ENCODE measurements at regions not wholly inside any gene's neighbourhood (a gene's known extent, or its start where the extent isn't known, plus 50 kb on each side); places are given as distances from the start of the nearest gene placed in this dataset.

- no peaks in the 10 kb centered on the region for H3K36me3 Mint-ChIP-seq (ENCODE audit: insufficient read depth, unreplicated experiment)
- BruUV-seq (replicated peaks), result no TSS peak
- DNase-seq (ENCODE audit: unreplicated experiment), result no peak
- H3K4me3 Mint-ChIP-seq (ENCODE audit: unreplicated experiment), result no peak overlapping the region
- no peaks in the 10 kb centered on the region for H3K4me1 Mint-ChIP-seq (ENCODE audit: insufficient read depth, unreplicated experiment)
- intact Hi-C loops (cut with micrococcal nuclease), result no loop called here
- no peak overlapping the region for H3K27ac Mint-ChIP-seq (ENCODE audit: low read depth, unreplicated experiment)
- CTCF ChIA-PET, result no interaction called here
- TF ChIP-seq CTCF (IDR thresholded peaks at IDR 0.05; ENCODE audit: unreplicated experiment), result no peak
- no peaks in the 10 kb centered on the region for H3K27me3 Mint-ChIP-seq (ENCODE audit: insufficient read depth, unreplicated experiment)
- POLR2A ChIA-PET, result no interaction called here
- H3K9me3 Mint-ChIP-seq (ENCODE audit: unreplicated experiment), result no peaks in the 10 kb centered on the region
Observed at GRCh38 chr7:46834921-46835320, 747.0 kb downstream of the TNS3 start.

GRCh38 chr7:46833197-46833596, 748.7 kb downstream of the TNS3 start:
- CTCF ChIA-PET, result no interaction called here
- intact Hi-C loops (cut with micrococcal nuclease), result no loop called here
- POLR2A ChIA-PET, result no interaction called here
- no peaks in the 10 kb centered on the region for H3K9me3 Mint-ChIP-seq (ENCODE audit: unreplicated experiment)
- no peak for DNase-seq (ENCODE audit: unreplicated experiment)
- no peak for TF ChIP-seq CTCF (IDR thresholded peaks at IDR 0.05; ENCODE audit: unreplicated experiment)
- no peak overlapping the region for H3K27ac Mint-ChIP-seq (ENCODE audit: low read depth, unreplicated experiment)
- no peak overlapping the region for H3K4me3 Mint-ChIP-seq (ENCODE audit: unreplicated experiment)
- H3K36me3 Mint-ChIP-seq (ENCODE audit: insufficient read depth, unreplicated experiment), result no peaks in the 10 kb centered on the region
- H3K27me3 Mint-ChIP-seq (ENCODE audit: insufficient read depth, unreplicated experiment), result no peaks in the 10 kb centered on the region
- no peaks in the 10 kb centered on the region for H3K4me1 Mint-ChIP-seq (ENCODE audit: insufficient read depth, unreplicated experiment)
- no TSS peak for BruUV-seq (replicated peaks)

- ChIA-PET POLR2A (no interaction called here), CTCF (no interaction called here)
- Mint-ChIP-seq H3K36me3 (ENCODE audit: insufficient read depth, unreplicated experiment) (no peaks in the 10 kb centered on the region), H3K4me1 (ENCODE audit: insufficient read depth, unreplicated experiment) (no peaks in the 10 kb centered on the region), H3K9me3 (ENCODE audit: unreplicated experiment) (no peaks in the 10 kb centered on the region), H3K27ac (ENCODE audit: low read depth, unreplicated experiment) (no peak overlapping the region), H3K27me3 (ENCODE audit: insufficient read depth, unreplicated experiment) (no peaks in the 10 kb centered on the region), H3K4me3 (ENCODE audit: unreplicated experiment) (no peak overlapping the region)
- no TSS peak for BruUV-seq (replicated peaks)
- no peak for TF ChIP-seq CTCF (IDR thresholded peaks at IDR 0.05; ENCODE audit: unreplicated experiment)
- DNase-seq (ENCODE audit: unreplicated experiment), result no peak
- intact Hi-C loops (cut with micrococcal nuclease), result no loop called here
Observed at GRCh38 chr7:46832136-46832535, 749.8 kb downstream of the TNS3 start.

- POLR2A ChIA-PET, result no interaction called here
- peaks cover 16% of the 10 kb centered on the region for H3K9me3 Mint-ChIP-seq (ENCODE audit: unreplicated experiment)
- no peaks in the 10 kb centered on the region for H3K4me1 Mint-ChIP-seq (ENCODE audit: insufficient read depth, unreplicated experiment)
- intact Hi-C loops (cut with micrococcal nuclease), result no loop called here
- no peak overlapping the region for H3K27ac Mint-ChIP-seq (ENCODE audit: low read depth, unreplicated experiment)
- H3K36me3 Mint-ChIP-seq (ENCODE audit: insufficient read depth, unreplicated experiment), result peaks cover 7% of the 10 kb centered on the region
- no TSS peak for BruUV-seq (replicated peaks)
- DNase-seq (ENCODE audit: unreplicated experiment), result no peak
- H3K4me3 Mint-ChIP-seq (ENCODE audit: unreplicated experiment), result no peak overlapping the region
- CTCF ChIA-PET, result no interaction called here
- TF ChIP-seq CTCF (IDR thresholded peaks at IDR 0.05; ENCODE audit: unreplicated experiment), result no peak
- H3K27me3 Mint-ChIP-seq (ENCODE audit: insufficient read depth, unreplicated experiment), result no peaks in the 10 kb centered on the region
Observed at GRCh38 chr7:46819819-46820218, 762.1 kb downstream of the TNS3 start.
